ENCODE measurements at regions not wholly inside any gene's neighbourhood (a gene's known extent, or its start where the extent isn't known, plus 50 kb on each side); places are given as distances from the start of the nearest gene placed in this dataset.

GRCh38 chr2:57918126-57918525, 128.5 kb upstream of the VRK2 start:
- POLR2A ChIA-PET, result no interaction called here
- DNase-seq (ENCODE audit: low spot score) (no peak), FAIRE-seq (no peak), ATAC-seq (no peak)
- H3K9ac ChIP-seq (ENCODE audit: insufficient read depth, low read depth, low read length), result no peak overlapping the region
- CTCF ChIA-PET (ENCODE audit: low intra/inter-chr PET ratio, low total read pairs), result no interaction called here
- H3K36me3 ChIP-seq (replicated peaks in 1 of 2; ENCODE audit: control insufficient read depth in 1 of 2, insufficient read depth in 2 of 2, low read length in 2 of 2), result no peaks in the 10 kb centered on the region
- no peak overlapping the region for H2AFZ ChIP-seq (ENCODE audit: low read length)
- in situ Hi-C loops (cut with HindIII; ENCODE audit: extremely low pct_ligation_motif_present, low pct_unique_long_range_greater_than_20kb) (no loop called here), intact Hi-C loops (cut with micrococcal nuclease; ENCODE audit: unreplicated experiment) (no loop called here)
- WGBS (ENCODE audit: low lambda C conversion rate), result 7% methylated on average over 1 of the region's 1 CpG
- H4K20me1 ChIP-seq (ENCODE audit: insufficient read depth, low read length), result no peaks in the 10 kb centered on the region
- no peak overlapping the region for H3K4me2 ChIP-seq (ENCODE audit: low read depth, low read length)
- H3K4me3 ChIP-seq (replicated peaks in 1 of 3; ENCODE audit: insufficient read depth in 1 of 3, low read depth in 2 of 3, low read length in 3 of 3), result no peak overlapping the region
- TF ChIP-seq FIP1L1 (IDR thresholded peaks at IDR 0.05; ENCODE audit: borderline replicate concordance, insufficient read depth, low read depth, low read length), result no peak
- TF ChIP-seq ISX (CRISPR knock-in tag; conservative IDR thresholded peaks at IDR 0.05), result no peak
- TF ChIP-seq STAT6 (CRISPR knock-in tag; IDR thresholded peaks at IDR 0.05; ENCODE audit: borderline replicate concordance), result no peak
- TF ChIP-seq MXD1 (CRISPR knock-in tag; IDR thresholded peaks at IDR 0.05), result no peak
- no peak for TF ChIP-seq TMF1 (CRISPR knock-in tag; IDR thresholded peaks at IDR 0.05; ENCODE audit: low read depth)
- no peak for TF ChIP-seq ARID5B (CRISPR knock-in tag; IDR thresholded peaks at IDR 0.05)
- no peak for TF ChIP-seq ZNF740 (CRISPR knock-in tag; IDR thresholded peaks at IDR 0.05)
- H3K4me1 ChIP-seq (ENCODE audit: insufficient read depth, low read length), result no peaks in the 10 kb centered on the region
- no peaks in the 10 kb centered on the region for H3K27me3 ChIP-seq (ENCODE audit: control insufficient read depth in 1 of 2, insufficient read depth in 2 of 2, low read length in 2 of 2)
- H3K9me3 ChIP-seq (ENCODE audit: low read length), result no peaks in the 10 kb centered on the region
- no peak overlapping the region for H3K27ac ChIP-seq (ENCODE audit: extremely low read length, insufficient read depth, low read length)
- BruUV-seq (replicated peaks), result no TSS peak
- H3K79me2 ChIP-seq (ENCODE audit: insufficient read depth, low read length), result no peaks in the 10 kb centered on the region
